HAP-1 (cell line): ENCODE measurements at regions not wholly inside any gene's neighbourhood (a gene's known extent, or its start where the extent isn't known, plus 50 kb on each side); places are given as distances from the start of the nearest gene placed in this dataset.

Source experiments
- DNase-seq, 2 experiments: peaks; one replicate each; pipeline ENCODE4 v3.0.0-alpha.2; 2016 to 2020; ENCODE audit warnings: low spot score in 2 of 2
- H3K27me3 ChIP-seq: fragments of 250-450 bp; sonication (Bioruptor Pico); 2 replicates; pipeline ENCODE4 v1.5.1; 2020; ENCODE audit warnings: low read depth, mild to moderate bottlenecking, moderate library complexity
- H3K36me3 ChIP-seq: fragments of 250-450 bp; sonication (Bioruptor Pico); replicated peaks from 2 replicates; pipeline ENCODE4 v1.5.1; 2020; ENCODE audit warnings: mild to moderate bottlenecking
- H3K4me1 ChIP-seq: fragments of 250-450 bp; sonication (Bioruptor Pico); 2 replicates; pipeline ENCODE4 v1.5.1; 2020; ENCODE audit warnings: mild to moderate bottlenecking
- H3K4me3 ChIP-seq: fragments of 250-450 bp; sonication (Bioruptor Pico); 2 replicates; pipeline ENCODE4 v1.5.1; 2020; ENCODE audit warnings: mild to moderate bottlenecking, moderate library complexity
- H3K9me3 ChIP-seq: fragments of 250-450 bp; sonication (Bioruptor Pico); 2 replicates; pipeline ENCODE4 v1.5.1; 2020; ENCODE audit warnings: mild to moderate bottlenecking, moderate library complexity
- in situ Hi-C: fragments of 300-500 bp; cut with MboI; formaldehyde crosslinking; loops from 3 replicates; pipeline ENCODE4 v1.14.3; 2020; ENCODE audit warnings: low sequenced_read_pairs, inconsistent platforms, mixed read lengths

DNA sequence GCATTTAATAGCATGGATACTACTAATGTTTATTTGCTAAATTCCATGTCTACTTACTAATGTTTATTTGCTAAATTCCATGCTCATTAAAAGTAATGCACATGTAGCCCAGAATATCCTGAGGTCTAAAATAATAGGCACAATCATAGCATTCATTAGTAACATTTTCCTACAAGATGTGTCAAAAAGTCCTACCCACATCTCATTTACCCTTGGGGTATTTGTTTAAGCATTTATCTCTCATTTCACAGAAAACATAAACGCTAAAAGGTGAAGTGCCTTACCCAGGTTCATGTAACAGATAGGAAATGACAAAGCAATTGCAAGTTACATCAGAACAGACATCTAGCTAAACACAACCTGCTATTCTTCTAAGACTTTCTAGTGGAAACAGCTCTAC is 457.1 kb downstream of the HACE1 start:
- H3K27me3 ChIP-seq, result no peaks in the 10 kb centered on the region; the same call in 1 of the 2 replicates
- H3K9me3 ChIP-seq, result no peaks in the 10 kb centered on the region
- no peak for DNase-seq
- H3K4me3 ChIP-seq, result no peak overlapping the region
- H3K36me3 ChIP-seq, result no peaks in the 10 kb centered on the region
- H3K4me1 ChIP-seq, result no peaks in the 10 kb centered on the region
- in situ Hi-C loops, result no loop called here

DNA sequence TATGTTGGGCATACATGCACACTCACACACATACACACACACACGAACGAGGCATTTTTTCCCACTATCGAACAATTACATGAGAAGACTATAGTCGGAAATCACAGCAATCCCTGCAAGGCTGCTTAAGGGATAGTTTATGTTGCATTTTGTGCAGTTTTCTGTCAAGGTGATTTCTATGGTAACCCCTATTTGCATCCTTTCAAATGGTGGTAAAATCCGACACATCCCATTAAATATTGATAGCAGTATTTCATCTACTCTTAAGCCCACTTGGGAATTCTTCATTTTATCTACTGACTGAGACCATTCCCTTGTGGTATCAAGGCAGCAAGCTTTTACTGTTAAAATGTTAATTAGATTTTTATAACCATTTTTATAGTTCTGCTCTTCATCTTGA is 457.8 kb downstream of the HACE1 start:
- DNase-seq, result no peak
- Histone ChIP-seq H3K36me3 (no peaks in the 10 kb centered on the region), H3K4me1 (no peaks in the 10 kb centered on the region), H3K9me3 (no peaks in the 10 kb centered on the region), H3K4me3 (no peak overlapping the region), H3K27me3 (no peaks in the 10 kb centered on the region; the same call in 1 of the 2 replicates)
- in situ Hi-C loops, result no loop called here

DNA sequence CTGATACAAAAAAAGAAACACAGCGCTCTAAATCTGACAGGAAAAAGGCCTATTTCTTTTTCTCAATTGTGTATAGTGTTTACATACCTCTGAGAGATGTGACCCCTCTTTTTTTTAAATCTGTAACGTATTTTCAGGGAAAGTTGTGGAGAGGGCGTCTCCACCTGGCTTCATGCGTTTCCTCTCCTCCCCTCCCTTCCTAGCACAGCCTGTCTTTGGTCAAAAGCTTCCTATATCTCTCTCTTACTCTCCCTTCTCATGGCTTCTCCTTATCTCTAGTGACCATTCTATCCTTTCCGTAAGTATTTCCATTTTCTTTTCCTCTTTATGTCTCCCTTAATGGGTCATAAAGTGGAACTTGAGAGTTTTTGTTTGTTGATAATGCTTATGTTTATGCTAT is 458.9 kb downstream of the HACE1 start:
- Histone ChIP-seq H3K27me3 (no peaks in the 10 kb centered on the region), H3K4me3 (no peak overlapping the region), H3K9me3 (no peaks in the 10 kb centered on the region), H3K4me1 (no peaks in the 10 kb centered on the region), H3K36me3 (no peaks in the 10 kb centered on the region)
- in situ Hi-C loops, result no loop called here
- DNase-seq, result no peak

DNA sequence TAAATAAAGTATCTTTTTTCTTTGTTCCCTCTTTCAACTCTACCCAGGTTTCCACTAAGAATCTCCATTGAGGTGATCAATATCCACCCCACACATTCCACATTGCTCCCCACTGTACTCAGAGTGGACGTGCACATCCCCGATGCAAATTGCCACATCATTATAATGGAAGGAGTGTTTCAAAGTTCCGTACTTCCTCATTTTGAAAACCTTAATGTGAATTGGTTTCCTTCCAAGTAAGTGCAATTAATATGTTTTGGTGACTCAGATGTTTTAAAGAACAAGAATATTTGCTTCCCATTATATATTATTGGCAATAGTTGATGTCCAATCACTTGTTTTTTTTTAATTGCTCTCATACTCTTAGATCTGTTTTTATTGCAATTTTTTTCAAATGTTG is 463.6 kb downstream of the HACE1 start:
- Histone ChIP-seq H3K4me1 (no peaks in the 10 kb centered on the region), H3K36me3 (no peaks in the 10 kb centered on the region), H3K9me3 (no peaks in the 10 kb centered on the region), H3K4me3 (no peak overlapping the region), H3K27me3 (no peaks in the 10 kb centered on the region)
- DNase-seq, result no peak
- in situ Hi-C loops, result no loop called here

DNA sequence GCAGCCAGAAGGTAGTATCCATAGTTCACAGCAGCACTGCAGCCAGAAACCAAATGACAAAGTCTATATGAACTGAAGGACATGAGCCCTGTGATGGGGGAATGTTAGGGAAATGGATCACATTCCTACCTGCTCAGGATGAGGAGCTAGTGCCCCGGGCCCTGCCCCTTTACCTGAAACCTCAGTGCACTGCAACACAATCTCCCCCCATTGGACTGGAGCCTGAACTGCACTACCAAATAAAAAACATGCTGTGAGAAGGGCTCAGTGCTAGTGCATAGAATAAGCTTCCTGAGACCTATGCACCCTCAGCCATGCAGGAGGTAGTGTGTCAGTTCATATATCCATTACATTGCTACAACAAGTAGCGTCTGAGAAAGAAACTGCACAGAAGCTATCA is 477.8 kb downstream of the HACE1 start:
- in situ Hi-C loops, result no loop called here
- no peaks in the 10 kb centered on the region for H3K27me3 ChIP-seq
- H3K36me3 ChIP-seq, result no peaks in the 10 kb centered on the region

DNA sequence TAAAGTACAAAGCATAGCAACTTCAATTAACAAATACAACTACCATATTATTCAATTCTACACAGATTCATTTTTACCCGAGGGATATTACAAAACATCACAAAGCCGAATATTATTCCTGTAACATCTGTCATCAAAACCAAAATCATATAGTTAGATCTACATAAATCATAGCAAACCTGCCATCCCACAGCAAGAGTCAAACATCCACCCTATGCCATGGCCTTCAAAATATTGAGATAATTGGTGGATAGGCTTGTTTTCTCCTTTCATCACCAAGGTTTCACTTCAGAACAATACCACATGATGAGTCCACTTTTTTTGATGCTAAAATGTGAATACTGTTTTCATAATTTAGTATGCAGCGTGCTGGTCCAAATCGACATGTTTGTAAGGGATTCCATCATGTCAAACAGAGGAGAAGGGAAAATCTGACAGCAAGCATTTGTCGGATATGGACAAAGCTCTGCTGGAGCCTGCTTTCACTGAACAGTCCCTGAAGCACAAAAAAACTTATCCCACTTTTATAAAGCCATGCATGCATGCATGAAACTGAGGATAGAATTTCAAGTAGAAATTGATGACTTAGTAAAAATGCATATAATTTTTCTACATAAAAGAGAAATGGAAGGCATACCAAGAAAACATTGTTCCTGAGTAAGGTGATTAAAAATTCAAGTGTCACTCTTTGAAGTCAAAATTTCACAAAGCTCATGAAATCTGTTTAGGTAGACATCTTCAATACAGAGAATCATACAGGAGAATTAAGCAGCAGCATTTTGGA is 494.1 kb downstream of the HACE1 start:
- Histone ChIP-seq H3K4me3 (no peak overlapping the region), H3K4me1 (no peaks in the 10 kb centered on the region), H3K27me3 (peaks cover 9% of the 10 kb centered on the region), H3K9me3 (no peaks in the 10 kb centered on the region), H3K36me3 (no peaks in the 10 kb centered on the region)
- DNase-seq, result no peak
- in situ Hi-C loops, result no loop called here

More for the DNA sequence above, 477.8 kb downstream of the HACE1 start:
- Histone ChIP-seq H3K4me1 (no peaks in the 10 kb centered on the region), H3K4me3 (no peak overlapping the region), H3K9me3 (no peaks in the 10 kb centered on the region)
- DNase-seq, result no peak

DNA sequence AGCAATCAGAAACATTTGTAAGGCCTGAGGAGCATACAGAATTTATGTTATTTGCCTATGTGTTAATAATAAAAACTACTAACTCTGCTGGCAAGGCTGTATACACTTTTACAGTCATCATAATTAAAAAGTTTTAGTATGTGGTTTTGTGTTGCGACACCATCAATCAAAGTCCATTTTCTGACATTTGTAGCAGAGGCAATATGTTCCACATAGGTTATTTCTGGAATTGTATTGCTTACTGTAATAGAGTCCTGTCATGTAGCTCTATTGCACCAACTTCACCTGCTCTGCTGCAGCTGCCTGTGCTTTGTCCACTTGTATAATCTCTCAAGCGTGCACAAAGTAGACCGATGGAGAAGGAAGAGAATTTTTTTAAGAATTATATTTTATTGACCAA is 501.8 kb downstream of the HACE1 start:
- H3K27me3 ChIP-seq, result no peaks in the 10 kb centered on the region
- no peaks in the 10 kb centered on the region for H3K9me3 ChIP-seq
- in situ Hi-C loops, result no loop called here
- no peaks in the 10 kb centered on the region for H3K4me1 ChIP-seq
- H3K4me3 ChIP-seq, result no peak overlapping the region
- DNase-seq, result no peak
- H3K36me3 ChIP-seq, result no peaks in the 10 kb centered on the region

DNA sequence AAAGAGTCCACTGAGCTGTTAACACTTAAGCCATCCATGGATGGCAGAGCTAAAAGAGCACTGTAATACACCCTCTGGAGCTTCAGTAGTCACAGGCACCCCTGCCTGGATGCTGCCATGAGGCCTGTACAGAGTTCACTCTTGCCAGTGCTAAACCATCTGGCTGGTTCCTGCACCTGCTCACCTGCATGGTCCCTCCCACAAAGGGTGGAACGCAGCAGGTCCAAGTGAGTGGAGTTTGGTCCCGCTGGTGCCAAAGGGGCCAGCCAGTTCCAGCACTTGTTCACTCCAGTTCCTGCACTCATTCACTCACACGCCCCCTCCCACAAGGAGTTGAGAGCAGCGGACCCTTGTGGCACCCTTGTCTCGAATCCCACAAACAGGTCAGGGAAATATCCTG is 503.5 kb downstream of the HACE1 start:
- H3K9me3 ChIP-seq, result no peaks in the 10 kb centered on the region
- no peaks in the 10 kb centered on the region for H3K27me3 ChIP-seq
- in situ Hi-C loops, result no loop called here
- no peak for DNase-seq
- H3K4me1 ChIP-seq, result no peaks in the 10 kb centered on the region
- H3K36me3 ChIP-seq, result no peaks in the 10 kb centered on the region
- H3K4me3 ChIP-seq, result no peak overlapping the region

DNA sequence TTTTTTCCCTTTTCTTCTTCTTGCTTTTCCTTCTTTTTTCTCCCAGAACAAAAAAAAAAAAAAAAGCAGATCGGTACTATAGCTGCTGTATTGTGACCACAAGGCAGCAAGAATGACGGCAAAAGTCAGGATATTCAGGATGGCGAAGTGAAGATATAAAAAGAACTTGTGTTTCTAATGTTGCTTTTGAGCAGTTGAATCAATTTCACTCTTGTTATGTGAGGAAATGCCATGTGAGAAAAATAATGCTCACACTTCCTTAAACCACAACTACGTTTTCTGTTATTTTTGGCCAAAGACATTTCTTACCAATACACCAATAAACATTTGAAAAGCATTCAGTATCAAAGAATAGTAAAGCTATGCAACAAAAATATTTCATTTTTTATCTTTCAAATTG is 510.5 kb downstream of the HACE1 start:
- Histone ChIP-seq H3K4me1 (no peaks in the 10 kb centered on the region), H3K4me3 (no peak overlapping the region), H3K9me3 (no peaks in the 10 kb centered on the region), H3K27me3 (no peaks in the 10 kb centered on the region), H3K36me3 (no peaks in the 10 kb centered on the region)
- in situ Hi-C loops, result no loop called here
- no peak for DNase-seq

DNA sequence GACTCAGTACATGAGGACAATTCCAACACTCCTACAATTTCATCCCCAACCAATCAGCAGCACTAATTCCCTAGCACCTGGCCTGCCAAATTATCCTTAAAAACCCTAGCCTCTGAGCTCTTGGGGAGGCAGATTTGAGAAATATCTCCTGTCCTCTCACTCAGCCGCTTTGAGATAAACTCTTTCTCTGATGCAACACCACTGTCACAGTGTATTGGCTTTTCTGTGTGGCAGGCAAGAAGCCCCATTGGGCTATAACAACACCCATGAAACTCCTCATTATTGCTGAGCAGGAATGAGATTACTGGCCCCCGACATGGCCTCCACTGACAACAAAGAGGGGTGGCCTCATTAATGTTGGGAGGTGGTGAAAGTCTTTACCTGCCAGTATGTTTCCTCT is 515.5 kb downstream of the HACE1 start:
- no peaks in the 10 kb centered on the region for H3K27me3 ChIP-seq

DNA sequence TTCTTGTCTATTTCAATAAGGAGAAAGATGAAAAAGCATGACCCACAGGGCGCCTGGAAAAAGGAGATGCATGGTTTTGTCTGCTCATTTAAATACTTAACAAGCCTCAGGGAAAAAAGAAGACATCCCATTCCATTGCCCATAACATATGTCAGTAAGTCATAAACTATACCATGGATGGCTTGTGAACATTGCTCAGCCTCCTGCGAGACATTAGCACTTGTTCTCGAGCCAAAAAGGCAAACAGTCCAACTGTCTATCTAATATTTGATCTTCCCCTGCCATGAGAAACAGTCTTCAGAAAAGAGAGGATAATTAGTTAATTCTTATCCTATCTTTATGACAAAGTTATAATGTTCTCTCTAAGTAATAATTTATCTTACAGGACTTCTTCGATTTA is 527.4 kb downstream of the HACE1 start:
- in situ Hi-C loops, result no loop called here
- H3K27me3 ChIP-seq, result no peaks in the 10 kb centered on the region
- no peaks in the 10 kb centered on the region for H3K36me3 ChIP-seq
- no peak overlapping the region for H3K4me3 ChIP-seq
- no peak for DNase-seq
- H3K9me3 ChIP-seq, result no peaks in the 10 kb centered on the region
- H3K4me1 ChIP-seq, result no peaks in the 10 kb centered on the region

More for the DNA sequence above, 515.5 kb downstream of the HACE1 start:
- no peak overlapping the region for H3K4me3 ChIP-seq
- no peak for DNase-seq
- H3K4me1 ChIP-seq, result no peaks in the 10 kb centered on the region
- no peaks in the 10 kb centered on the region for H3K9me3 ChIP-seq
- in situ Hi-C loops, result no loop called here
- H3K36me3 ChIP-seq, result no peaks in the 10 kb centered on the region

DNA sequence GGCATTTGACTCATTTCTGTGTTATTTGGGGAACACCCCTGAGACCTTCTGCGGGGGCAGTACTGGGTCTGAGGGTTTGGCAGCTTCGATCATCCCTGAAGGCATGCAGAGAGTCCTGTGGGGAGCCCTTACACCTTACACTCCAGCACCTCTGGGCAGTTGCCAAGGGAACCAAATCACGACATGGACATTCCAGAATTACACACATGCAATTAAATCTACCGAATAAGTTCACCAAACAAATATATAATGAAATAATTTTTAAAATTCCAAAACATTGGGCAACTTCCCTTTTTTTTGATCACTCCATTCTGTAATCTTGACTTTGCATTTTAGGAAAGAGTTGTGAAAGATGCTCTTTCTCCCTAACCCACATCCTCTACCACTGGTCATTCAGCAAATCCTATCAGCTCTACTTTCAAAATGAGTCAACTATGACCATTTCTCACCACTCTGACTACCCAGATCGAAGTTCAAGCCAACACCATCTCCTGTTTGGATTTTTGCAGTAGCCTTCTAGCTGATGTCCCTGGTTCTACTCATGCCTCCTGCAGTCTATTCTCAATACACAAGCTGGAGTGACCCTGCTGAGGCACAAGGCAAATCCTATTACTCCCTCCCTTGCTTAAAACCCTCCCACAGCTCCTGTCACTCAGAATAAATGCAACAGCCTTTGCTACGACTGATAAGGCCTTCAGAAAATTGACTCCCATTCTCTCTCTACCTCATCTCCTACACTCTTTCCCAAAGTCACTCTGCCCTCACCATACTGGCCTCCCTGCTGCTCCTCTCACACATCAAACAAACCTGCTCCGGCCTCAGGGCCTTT is 533.3 kb downstream of the HACE1 start:
- H3K4me1 ChIP-seq, result no peaks in the 10 kb centered on the region

DNA sequence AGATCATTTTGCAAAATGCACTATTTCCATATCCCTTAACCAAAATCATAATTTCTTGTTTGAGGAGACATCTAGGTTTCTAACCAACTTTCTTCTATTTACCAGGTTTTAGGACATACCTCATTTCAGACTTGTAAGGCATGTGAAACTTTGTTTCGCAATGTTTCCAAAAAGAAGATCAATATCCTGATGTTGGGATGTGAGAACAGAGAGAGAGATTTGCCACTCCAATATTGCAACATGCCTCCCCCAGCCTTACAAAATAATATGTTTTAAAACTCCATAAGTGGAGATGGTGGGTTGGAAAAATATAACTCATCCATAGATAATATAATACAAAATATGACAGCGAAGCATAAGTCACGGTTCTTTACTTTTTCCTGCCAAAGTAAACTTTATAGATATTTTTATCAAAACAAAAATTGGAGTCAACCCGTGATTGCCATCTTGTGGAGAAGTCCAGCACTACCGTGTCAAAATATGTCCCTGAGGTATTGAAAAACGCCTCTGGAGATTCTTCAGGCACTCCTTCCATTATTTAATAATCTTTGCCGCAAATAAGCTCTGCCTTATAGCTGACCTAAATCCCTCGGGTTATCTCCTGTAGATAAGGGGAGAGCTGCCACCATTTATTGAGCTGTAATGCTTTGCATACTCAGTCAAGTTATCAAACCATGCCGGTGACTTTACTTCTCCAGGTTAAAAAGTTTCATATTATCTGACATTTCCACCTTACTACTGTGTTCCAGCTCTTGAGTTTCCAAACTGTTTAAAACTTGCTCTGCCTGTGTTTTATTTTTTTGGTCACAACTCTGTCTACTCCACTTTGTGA is 534.2 kb downstream of the HACE1 start:
- Histone ChIP-seq H3K4me1 (no peaks in the 10 kb centered on the region), H3K9me3 (no peaks in the 10 kb centered on the region), H3K36me3 (no peaks in the 10 kb centered on the region), H3K4me3 (no peak overlapping the region), H3K27me3 (no peaks in the 10 kb centered on the region)
- in situ Hi-C loops, result no loop called here
- DNase-seq, result peak; percentile 16 to 20

More for the DNA sequence above, 533.3 kb downstream of the HACE1 start:
- H3K9me3 ChIP-seq, result no peaks in the 10 kb centered on the region
- no peaks in the 10 kb centered on the region for H3K27me3 ChIP-seq
- H3K36me3 ChIP-seq, result no peaks in the 10 kb centered on the region
- H3K4me3 ChIP-seq, result no peak overlapping the region
- in situ Hi-C loops, result no loop called here
- DNase-seq, result no peak

DNA sequence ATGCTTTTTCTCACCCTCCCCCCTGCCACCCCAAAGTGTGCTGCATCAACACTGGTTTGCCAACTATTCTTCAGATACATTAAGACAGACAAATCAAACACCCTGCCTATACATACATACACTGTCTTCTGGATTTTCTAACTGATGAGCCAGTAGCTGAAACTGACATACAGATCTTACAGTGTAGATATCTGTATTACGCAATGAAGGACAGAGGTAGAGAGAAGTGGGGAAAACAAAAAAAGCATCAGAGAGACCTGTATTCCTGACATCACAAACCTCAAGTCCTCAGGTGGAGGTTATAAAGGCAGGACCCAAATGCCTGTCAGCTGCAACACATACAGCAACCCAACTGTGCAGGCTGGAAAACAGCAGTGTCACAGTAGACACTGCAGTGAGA is 535.4 kb downstream of the HACE1 start:
- in situ Hi-C loops, result no loop called here

More for the DNA sequence above, 535.4 kb downstream of the HACE1 start:
- Histone ChIP-seq H3K4me1 (no peaks in the 10 kb centered on the region), H3K9me3 (no peaks in the 10 kb centered on the region), H3K27me3 (no peaks in the 10 kb centered on the region), H3K4me3 (no peak overlapping the region), H3K36me3 (no peaks in the 10 kb centered on the region)
- no peak for DNase-seq
